ENCODE measurements at regions not wholly inside any gene's neighbourhood (a gene's known extent, or its start where the extent isn't known, plus 50 kb on each side); places are given as distances from the start of the nearest gene placed in this dataset.

GRCh38 chr16:49093939-49094338 lies 187.7 kb downstream of the CBLN1 start:
- TF ChIP-seq ATF3 (IDR thresholded peaks at IDR 0.05), result no peak
- no peak for TF ChIP-seq YY1 (IDR thresholded peaks at IDR 0.05)
- no peak for TF ChIP-seq REST (IDR thresholded peaks at IDR 0.05)
- TF ChIP-seq CTCF (IDR thresholded peaks at IDR 0.05; ENCODE audit: low read depth, low read length, missing input control), result no peak
- no peak for TF ChIP-seq SP1 (IDR thresholded peaks at IDR 0.05)
- TF ChIP-seq FOXA1 (IDR thresholded peaks at IDR 0.05), result no peak
- no peak for TF ChIP-seq JUND (IDR thresholded peaks at IDR 0.05)
- TF ChIP-seq MAX (IDR thresholded peaks at IDR 0.05), result no peak
- TF ChIP-seq ZBTB33 (IDR thresholded peaks at IDR 0.05), result no peak
- no peak for TF ChIP-seq TAF1 (conservative IDR thresholded peaks at IDR 0.05)
- no peak for TF ChIP-seq GABPA (IDR thresholded peaks at IDR 0.05 in 1 of 2, conservative IDR thresholded peaks at IDR 0.05 in 1 of 2)
- no peak for TF ChIP-seq HNF4G (IDR thresholded peaks at IDR 0.05)
- no peak for TF ChIP-seq EGR1 (IDR thresholded peaks at IDR 0.05; ENCODE audit: low read depth in 2 of 2)
